Inflammatory macrophage (primary cell): ENCODE measurements at regions not wholly inside any gene's neighbourhood (a gene's known extent, or its start where the extent isn't known, plus 50 kb on each side); places are given as distances from the start of the nearest gene placed in this dataset.

Source experiments
- DNase-seq, 2 donors: peaks; one replicate each; pipeline ENCODE4 v3.0.0-alpha.2; 2020 to 2022

- no peak for DNase-seq
Observed at GRCh38 chr4:151611960-151612359, 148.8 kb downstream of the GATB start.

- no peak for DNase-seq
Observed at GRCh38 chr4:151613290-151613689, 147.5 kb downstream of the GATB start.

- DNase-seq, result no peak
Observed at GRCh38 chr4:151614561-151614960, 146.2 kb downstream of the GATB start.

GRCh38 chr4:151618858-151619257 lies 141.9 kb downstream of the GATB start:
- DNase-seq, result no peak

- no peak for DNase-seq
Observed at GRCh38 chr4:151620066-151620465, 140.7 kb downstream of the GATB start.
